CD8-positive, alpha-beta memory T cell (primary cell): ENCODE measurements at regions not wholly inside any gene's neighbourhood (a gene's known extent, or its start where the extent isn't known, plus 50 kb on each side); places are given as distances from the start of the nearest gene placed in this dataset.
A peak's percentile ranks its signal among the peaks of the same experiment; 100 is the strongest.

Experiments
- CTCF ChIA-PET: fragments of 350-600 bp; sonication (Branson Sonifier 250); formaldehyde crosslinking; loops from one replicate; lab custom pipeline; 2021; ENCODE audit warnings: antibody characterized with exemption; lab: Charles Lee
- POLR2A ChIA-PET: fragments of 350-600 bp; sonication (Branson Sonifier 250); formaldehyde crosslinking; loops from one replicate; lab custom pipeline; 2021; ENCODE audit warnings: antibody characterized with exemption; lab: Charles Lee
- DNase-seq, 5 donors: peaks; one replicate each; pipeline versions ENCODE4 v3.0.0 to v3.0.0-alpha.2; 2020 to 2022; ENCODE audit warnings: mixed read lengths in 1 of 5
- H3K27ac ChIP-seq: one replicate; pipeline ENCODE4 v1.7.0; 2013; ENCODE audit warnings: low read depth, mild to moderate bottlenecking, low read length, moderate library complexity
- H3K27me3 ChIP-seq: 2 replicates; pipeline ENCODE4 v1.7.0; 2013; ENCODE audit warnings: low read length, mild to moderate bottlenecking; ENCODE audit not compliant: insufficient read depth, poor library complexity, severe bottlenecking
- H3K36me3 ChIP-seq: 2 replicates; pipeline ENCODE4 v1.7.0; 2013; ENCODE audit warnings: mild to moderate bottlenecking, low read length, moderate library complexity; ENCODE audit not compliant: insufficient read depth
- H3K4me1 ChIP-seq: 2 replicates; pipeline ENCODE4 v1.7.0; 2013; ENCODE audit warnings: mild to moderate bottlenecking, low read length, moderate library complexity; ENCODE audit not compliant: insufficient read depth
- H3K4me3 ChIP-seq: 2 replicates; pipeline ENCODE4 v1.7.0; 2013; ENCODE audit warnings: mild to moderate bottlenecking, low read length
- H3K9me3 ChIP-seq: 2 replicates; pipeline ENCODE4 v1.7.0; 2013; ENCODE audit warnings: mild to moderate bottlenecking, low read length
- H3K27ac Mint-ChIP-seq, 8 donors: one replicate each; pipeline ENCODE4 v1.8.0; 2020 to 2021; ENCODE audit warnings: mixed read lengths in 8 of 8, mild to moderate bottlenecking in 6 of 8, inconsistent platforms in 3 of 8, moderate library complexity in 3 of 8
- H3K27me3 Mint-ChIP-seq, 2 donors: one replicate each; pipeline ENCODE4 v1.8.0; 2020 to 2021; ENCODE audit warnings: mixed read lengths in 2 of 2, mild to moderate bottlenecking in 1 of 2, moderate library complexity in 1 of 2
- H3K36me3 Mint-ChIP-seq, 3 donors: one replicate each; pipeline ENCODE4 v1.8.0; 2020 to 2021; ENCODE audit warnings: mixed read lengths in 3 of 3, inconsistent platforms in 1 of 3, mild to moderate bottlenecking in 1 of 3
- H3K4me1 Mint-ChIP-seq, 3 donors: one replicate each; pipeline ENCODE4 v1.8.0; 2020 to 2021; ENCODE audit warnings: mixed read lengths in 3 of 3, inconsistent platforms in 1 of 3, mild to moderate bottlenecking in 1 of 3
- H3K4me3 Mint-ChIP-seq, 7 donors: one replicate each; pipeline ENCODE4 v1.8.0; 2020 to 2021; ENCODE audit warnings: mixed read lengths in 7 of 7, mild to moderate bottlenecking in 6 of 7, moderate library complexity in 4 of 7, inconsistent platforms in 2 of 7
- H3K9me3 Mint-ChIP-seq, 5 donors: one replicate each; pipeline ENCODE4 v1.8.0; 2020 to 2022; ENCODE audit warnings: mixed read lengths in 5 of 5, mild to moderate bottlenecking in 3 of 5, moderate library complexity in 2 of 5, inconsistent platforms in 1 of 5

GRCh38 chr6:44052419-44053023 is 74.7 kb downstream of the MRPL14 start:
- ChIA-PET POLR2A (no interaction called here), CTCF (interaction anchor here (1.3 kb wide), 1 partner anchor 151 kb away, joined by 3 read pairs; no protein-coding TSS in a partner anchor)

GRCh38 chr6:44051515-44051914 is 75.7 kb downstream of the MRPL14 start:
- Histone ChIP-seq H3K27ac (no peak overlapping the region), H3K4me3 (no peak overlapping the region), H3K27me3 (no peaks in the 10 kb centered on the region), H3K36me3 (no peaks in the 10 kb centered on the region), H3K9me3 (no peaks in the 10 kb centered on the region), H3K4me1 (no peaks in the 10 kb centered on the region)
- Mint-ChIP-seq H3K27me3 (peaks cover 11 to 24% of the 10 kb centered on the region in 2 donors), H3K9me3 (no peaks in the 10 kb centered on the region), H3K27ac (no peak overlapping the region), H3K36me3 (no peaks in the 10 kb centered on the region), H3K4me3 (no peak overlapping the region), H3K4me1 (no peaks in the 10 kb centered on the region)
- POLR2A ChIA-PET = no interaction called here
- DNase-seq = peak in 1 of 5 donors; percentile 39
- CTCF ChIA-PET = interaction anchor here (0.7 kb wide), 1 partner anchor 180 kb away, joined by 3 read pairs; no protein-coding TSS in a partner anchor

More at GRCh38 chr6:44052419-44053023, 74.7 kb downstream of the MRPL14 start:
- H3K9me3 Mint-ChIP-seq = no peaks in the 10 kb centered on the region
- H3K4me3 Mint-ChIP-seq = no peak overlapping the region
- H3K4me1 Mint-ChIP-seq = no peaks in the 10 kb centered on the region
- Histone ChIP-seq H3K4me1 (no peaks in the 10 kb centered on the region), H3K27me3 (no peaks in the 10 kb centered on the region), H3K36me3 (no peaks in the 10 kb centered on the region), H3K9me3 (no peaks in the 10 kb centered on the region), H3K27ac (no peak overlapping the region), H3K4me3 (no peak overlapping the region)
- H3K27me3 Mint-ChIP-seq = peaks cover 8 to 20% of the 10 kb centered on the region in 2 donors
- no peak overlapping the region for H3K27ac Mint-ChIP-seq
- DNase-seq = peak in 1 of 5 donors; percentile 18
- H3K36me3 Mint-ChIP-seq = no peaks in the 10 kb centered on the region

GRCh38 chr6:44050872-44051505 is 76.3 kb downstream of the MRPL14 start:
- ChIA-PET POLR2A (no interaction called here), CTCF (no interaction called here)
- H3K4me1 Mint-ChIP-seq = no peaks in the 10 kb centered on the region
- H3K4me1 ChIP-seq = no peaks in the 10 kb centered on the region
- H3K36me3 Mint-ChIP-seq = no peaks in the 10 kb centered on the region
- DNase-seq = peak in 1 of 5 donors; percentile 28
- H3K27me3 ChIP-seq = no peaks in the 10 kb centered on the region
- H3K27ac Mint-ChIP-seq = no peak overlapping the region
- H3K27me3 Mint-ChIP-seq = peaks cover 11 to 19% of the 10 kb centered on the region in 2 donors
- H3K9me3 ChIP-seq = no peaks in the 10 kb centered on the region
- H3K4me3 Mint-ChIP-seq = no peak overlapping the region
- H3K27ac ChIP-seq = no peak overlapping the region
- no peaks in the 10 kb centered on the region for H3K9me3 Mint-ChIP-seq
- H3K36me3 ChIP-seq = no peaks in the 10 kb centered on the region
- H3K4me3 ChIP-seq = no peak overlapping the region

GRCh38 chr6:44049989-44050871 is 77.0 kb downstream of the MRPL14 start:
- Mint-ChIP-seq H3K36me3 (no peaks in the 10 kb centered on the region), H3K4me1 (no peaks in the 10 kb centered on the region), H3K27me3 (peaks cover 11 to 18% of the 10 kb centered on the region in 2 donors), H3K27ac (no peak overlapping the region), H3K4me3 (no peak overlapping the region), H3K9me3 (no peaks in the 10 kb centered on the region)
- H3K36me3 ChIP-seq = no peaks in the 10 kb centered on the region
- DNase-seq = no peak
- ChIA-PET CTCF (interaction anchor here (1.1 kb wide), 1 partner anchor 10 kb away, joined by 3 read pairs; no protein-coding TSS in a partner anchor), POLR2A (no interaction called here)
- H3K27ac ChIP-seq = no peak overlapping the region
- H3K27me3 ChIP-seq = no peaks in the 10 kb centered on the region
- H3K4me1 ChIP-seq = no peaks in the 10 kb centered on the region
- no peaks in the 10 kb centered on the region for H3K9me3 ChIP-seq
- H3K4me3 ChIP-seq = no peak overlapping the region

- no peaks in the 10 kb centered on the region for H3K4me1 ChIP-seq
- peak in 1 of 5 donors; percentile 13 for DNase-seq
- Mint-ChIP-seq H3K4me3 (no peak overlapping the region), H3K27me3 (peaks cover 11 to 18% of the 10 kb centered on the region in 2 donors), H3K9me3 (no peaks in the 10 kb centered on the region), H3K36me3 (no peaks in the 10 kb centered on the region), H3K27ac (no peak overlapping the region), H3K4me1 (no peaks in the 10 kb centered on the region)
- ChIA-PET CTCF (interaction anchor here (1.1 kb wide), 1 partner anchor 11 kb away, joined by 3 read pairs; no protein-coding TSS in a partner anchor), POLR2A (no interaction called here)
- no peak overlapping the region for H3K4me3 ChIP-seq
- peak overlapping the region; percentile 29 for H3K27ac ChIP-seq
- no peaks in the 10 kb centered on the region for H3K9me3 ChIP-seq
- H3K27me3 ChIP-seq = no peaks in the 10 kb centered on the region
- no peaks in the 10 kb centered on the region for H3K36me3 ChIP-seq
Measured at GRCh38 chr6:44049163-44049988, 77.9 kb downstream of the MRPL14 start.

- ChIA-PET CTCF (no interaction called here), POLR2A (no interaction called here)
- Mint-ChIP-seq H3K27me3 (peaks cover 9 to 18% of the 10 kb centered on the region in 2 donors), H3K9me3 (no peaks in the 10 kb centered on the region), H3K27ac (no peak overlapping the region), H3K36me3 (no peaks in the 10 kb centered on the region), H3K4me3 (no peak overlapping the region), H3K4me1 (no peaks in the 10 kb centered on the region)
- Histone ChIP-seq H3K27me3 (no peaks in the 10 kb centered on the region), H3K4me1 (no peaks in the 10 kb centered on the region), H3K27ac (no peak overlapping the region), H3K36me3 (no peaks in the 10 kb centered on the region), H3K9me3 (no peaks in the 10 kb centered on the region), H3K4me3 (no peak overlapping the region)
- DNase-seq = no peak
Measured at GRCh38 chr6:44048277-44048676, 79.0 kb downstream of the MRPL14 start.

GRCh38 chr6:44047801-44048200 is 79.5 kb downstream of the MRPL14 start:
- H3K9me3 Mint-ChIP-seq = no peaks in the 10 kb centered on the region
- Histone ChIP-seq H3K4me1 (no peaks in the 10 kb centered on the region), H3K4me3 (no peak overlapping the region), H3K27ac (no peak overlapping the region), H3K36me3 (no peaks in the 10 kb centered on the region), H3K9me3 (no peaks in the 10 kb centered on the region), H3K27me3 (no peaks in the 10 kb centered on the region)
- H3K4me3 Mint-ChIP-seq = no peak overlapping the region
- no peaks in the 10 kb centered on the region for H3K4me1 Mint-ChIP-seq
- peak in 1 of 5 donors; percentile 10 for DNase-seq
- ChIA-PET CTCF (no interaction called here), POLR2A (interaction anchor here (0.6 kb wide), 1 partner anchor 284 kb away, joined by 3 read pairs; no protein-coding TSS in a partner anchor)
- H3K27me3 Mint-ChIP-seq = peaks cover 9 to 18% of the 10 kb centered on the region in 2 donors
- no peaks in the 10 kb centered on the region for H3K36me3 Mint-ChIP-seq
- no peak overlapping the region for H3K27ac Mint-ChIP-seq
